Kidney (tissue), 13 donors: ENCODE measurements at regions not wholly inside any gene's neighbourhood (a gene's known extent, or its start where the extent isn't known, plus 50 kb on each side); places are given as distances from the start of the nearest gene placed in this dataset.

Source experiments
- DNase-seq, 5 donors: peaks; one replicate each; pipeline ENCODE4 v3.0.0-alpha.2; 2013 to 2020
- FAIRE-seq: peaks from 2 replicates; lab custom pipeline; 2012; peaks lifted over from hg19 to GRCh38; lab: Jason Lieb, UNC
- H3K27ac ChIP-seq, 2 donors: one replicate each; pipeline ENCODE4 v1.7.0; 2013; ENCODE audit warnings: low read depth in 2 of 2, low read length in 2 of 2, inconsistent platforms in 1 of 2
- H3K27me3 ChIP-seq: one replicate; pipeline ENCODE4 v1.7.1; 2013; ENCODE audit warnings: low read length, inconsistent platforms; ENCODE audit not compliant: control insufficient read depth, insufficient read depth
- H3K36me3 ChIP-seq, 3 donors: one replicate each; pipeline versions ENCODE4 v1.7.0 to v1.7.1; 2013; ENCODE audit warnings: low read length in 3 of 3, control low read depth in 1 of 3, inconsistent platforms in 1 of 3; ENCODE audit not compliant: insufficient read depth in 3 of 3, control insufficient read depth in 2 of 3
- H3K4me1 ChIP-seq, 3 donors: one replicate each; pipeline versions ENCODE4 v1.7.0 to v1.7.1; 2013; ENCODE audit warnings: low read length in 3 of 3, inconsistent platforms in 1 of 3, low read depth in 1 of 3; ENCODE audit not compliant: control insufficient read depth in 2 of 3, insufficient read depth in 2 of 3
- H3K4me3 ChIP-seq, 3 donors: one replicate each; pipeline versions ENCODE4 v1.7.0 to v1.8.1; 2013; ENCODE audit warnings: low read length in 3 of 3, control low read depth in 1 of 3, inconsistent platforms in 1 of 3
- H3K9ac ChIP-seq, 3 donors: one replicate each; pipeline versions ENCODE4 v1.7.0 to v1.7.1; 2013; ENCODE audit warnings: low read length in 3 of 3, control low read depth in 1 of 3, inconsistent platforms in 1 of 3
- H3K9me3 ChIP-seq, 3 donors: one replicate each; pipeline versions ENCODE4 v1.7.0 to v1.7.1; 2013; ENCODE audit warnings: low read length in 3 of 3, control low read depth in 1 of 3, inconsistent platforms in 1 of 3; ENCODE audit not compliant: control insufficient read depth in 2 of 3, insufficient read depth in 1 of 3
- intact Hi-C: fragments of 100-400 bp; cut with DNase I; formaldehyde crosslinking; loops from one replicate; pipeline ENCODE4 v1.11.1; 2022
- TF ChIP-seq, protein P1 (sequence below): IDR thresholded peaks from 3 replicates; pipeline ENCODE4 v1.5.1; 2012; ENCODE audit warnings: mild to moderate bottlenecking, moderate library complexity, borderline replicate concordance; ENCODE audit not compliant: insufficient read depth; ENCODE audit errors: extremely low read depth
- donor health status: control.
- donor health status: control.
- donor health status: control.
- donor health status: control.
- donor health status: control.
- donor health status: DM: yes; HTN: yes; CAD: no.
- donor health status: Normal renal cell carcinoma (clear cell type).

DNA sequence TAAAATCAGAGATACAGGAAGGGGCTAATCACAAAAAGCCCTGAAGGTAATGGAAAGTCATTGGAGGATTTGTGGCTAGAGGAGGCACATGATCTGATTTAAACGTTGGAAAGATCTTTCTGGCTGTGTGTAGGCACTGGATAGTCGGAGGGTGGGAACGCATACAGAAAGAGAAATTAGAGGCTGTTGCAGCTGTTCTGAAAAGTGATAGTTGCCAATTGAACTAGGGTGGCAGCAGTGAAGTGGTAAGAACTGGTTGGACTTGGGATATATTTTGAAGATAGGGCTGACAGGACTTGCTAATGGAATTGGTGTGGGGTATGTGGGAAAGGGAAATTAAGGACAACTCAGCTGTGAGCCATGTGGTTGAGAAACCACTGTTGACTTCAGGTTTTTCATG lies 223.6 kb downstream of the OGFRL1 start:
- Histone ChIP-seq H3K4me1 (peaks cover 3 to 7% (median 3%) of the 10 kb centered on the region in 3 donors), H3K27ac (peak overlapping the region in 1 of 2 donors; percentile 41), H3K36me3 (no peaks in the 10 kb centered on the region), H3K27me3 (no peaks in the 10 kb centered on the region), H3K9me3 (no peaks in the 10 kb centered on the region), H3K4me3 (no peak overlapping the region), H3K9ac (no peak overlapping the region)
- DNase-seq (no peak), FAIRE-seq (no peak)
- intact Hi-C loops: no loop called here
- TF ChIP-seq, protein P1, sequence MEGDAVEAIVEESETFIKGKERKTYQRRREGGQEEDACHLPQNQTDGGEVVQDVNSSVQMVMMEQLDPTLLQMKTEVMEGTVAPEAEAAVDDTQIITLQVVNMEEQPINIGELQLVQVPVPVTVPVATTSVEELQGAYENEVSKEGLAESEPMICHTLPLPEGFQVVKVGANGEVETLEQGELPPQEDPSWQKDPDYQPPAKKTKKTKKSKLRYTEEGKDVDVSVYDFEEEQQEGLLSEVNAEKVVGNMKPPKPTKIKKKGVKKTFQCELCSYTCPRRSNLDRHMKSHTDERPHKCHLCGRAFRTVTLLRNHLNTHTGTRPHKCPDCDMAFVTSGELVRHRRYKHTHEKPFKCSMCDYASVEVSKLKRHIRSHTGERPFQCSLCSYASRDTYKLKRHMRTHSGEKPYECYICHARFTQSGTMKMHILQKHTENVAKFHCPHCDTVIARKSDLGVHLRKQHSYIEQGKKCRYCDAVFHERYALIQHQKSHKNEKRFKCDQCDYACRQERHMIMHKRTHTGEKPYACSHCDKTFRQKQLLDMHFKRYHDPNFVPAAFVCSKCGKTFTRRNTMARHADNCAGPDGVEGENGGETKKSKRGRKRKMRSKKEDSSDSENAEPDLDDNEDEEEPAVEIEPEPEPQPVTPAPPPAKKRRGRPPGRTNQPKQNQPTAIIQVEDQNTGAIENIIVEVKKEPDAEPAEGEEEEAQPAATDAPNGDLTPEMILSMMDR: no peak

- no peak overlapping the region for H3K27ac ChIP-seq
- DNase-seq (peak in 3 of 5 donors; percentile 25 to 73 (median 58)), FAIRE-seq (no peak)
- no peak overlapping the region for H3K4me3 ChIP-seq
- intact Hi-C loops: no loop called here
- H3K9me3 ChIP-seq: no peaks in the 10 kb centered on the region
- no peak overlapping the region for H3K9ac ChIP-seq
- peaks cover 3 to 7% (median 3%) of the 10 kb centered on the region in 3 donors for H3K4me1 ChIP-seq
- H3K36me3 ChIP-seq: no peaks in the 10 kb centered on the region
- TF ChIP-seq, protein P1: no peak
- H3K27me3 ChIP-seq: no peaks in the 10 kb centered on the region
These were observed 224.4 kb downstream of the OGFRL1 start for GRCh38 chr6:71513036-71513435.

DNA sequence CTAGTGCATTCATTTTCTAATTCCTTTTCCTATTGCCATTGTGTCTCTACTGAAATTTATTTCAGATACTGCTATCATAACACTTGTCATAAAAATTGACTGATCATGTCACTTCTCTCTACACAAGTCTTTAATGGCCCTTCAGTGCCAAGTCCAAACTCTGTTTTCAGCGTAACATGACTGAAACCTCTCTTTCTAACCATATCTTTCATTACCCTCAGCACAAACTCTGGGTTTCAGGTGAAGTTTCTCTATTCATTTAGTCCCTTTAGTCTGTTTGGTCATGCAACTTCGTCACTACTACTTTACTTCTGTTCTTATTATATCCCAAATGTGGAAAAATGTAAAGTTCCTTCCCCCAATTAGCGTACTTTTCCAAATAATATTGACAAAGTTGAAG lies 234.9 kb downstream of the OGFRL1 start:
- intact Hi-C loops: no loop called here
- Histone ChIP-seq H3K4me3 (no peak overlapping the region), H3K9me3 (no peaks in the 10 kb centered on the region), H3K27me3 (no peaks in the 10 kb centered on the region), H3K4me1 (peaks cover 0 to 2% (median 0%) of the 10 kb centered on the region in 3 donors), H3K9ac (no peak overlapping the region), H3K36me3 (no peaks in the 10 kb centered on the region), H3K27ac (no peak overlapping the region)
- DNase-seq (no peak), FAIRE-seq (no peak)
- TF ChIP-seq, protein P1: no peak

- TF ChIP-seq, protein P1: no peak
- no peak for DNase-seq
- intact Hi-C loops: no loop called here
- FAIRE-seq: no peak
- Histone ChIP-seq H3K4me3 (no peak overlapping the region), H3K36me3 (no peaks in the 10 kb centered on the region), H3K27ac (no peak overlapping the region), H3K27me3 (no peaks in the 10 kb centered on the region), H3K9me3 (no peaks in the 10 kb centered on the region), H3K4me1 (peaks cover 0 to 2% (median 0%) of the 10 kb centered on the region in 3 donors), H3K9ac (no peak overlapping the region)
These were observed 235.6 kb downstream of the OGFRL1 start for GRCh38 chr6:71524201-71524600.
